Mammary epithelial cell (primary cell): ENCODE measurements at regions not wholly inside any gene's neighbourhood (a gene's known extent, or its start where the extent isn't known, plus 50 kb on each side); places are given as distances from the start of the nearest gene placed in this dataset.

ENCODE experiments used
- CTCF ChIP-seq, 2 donors: IDR thresholded peaks in 1 of 2; conservative IDR thresholded peaks in 1 of 2; 2 replicates each; pipeline ENCODE4 v1.5.1; 2011 to 2012; ENCODE audit warnings: inconsistent platforms in 2 of 2, low read length in 2 of 2, mild to moderate bottlenecking in 2 of 2, control low read depth in 1 of 2, low read depth in 1 of 2; ENCODE audit not compliant: insufficient read depth in 1 of 2; ENCODE audit errors: extremely low read depth in 1 of 2
- EZH2 ChIP-seq: IDR thresholded peaks from 2 replicates; pipeline ENCODE4 v1.6.1; 2012; ENCODE audit warnings: low read length, inconsistent platforms, borderline replicate concordance

GRCh38 chr10:4197676-4198075 is 412.7 kb upstream of the KLF6 start:
- TF ChIP-seq CTCF (conservative IDR thresholded peaks at IDR 0.05 in 1 of 2, IDR thresholded peaks at IDR 0.05 in 1 of 2; ENCODE audit: extremely low read depth in 1 of 2, insufficient read depth in 1 of 2, low read depth in 1 of 2, low read length in 2 of 2) = no peak
- TF ChIP-seq EZH2 = no peak
